Heart right ventricle (tissue), 16 donors: ENCODE measurements at regions not wholly inside any gene's neighbourhood (a gene's known extent, or its start where the extent isn't known, plus 50 kb on each side); places are given as distances from the start of the nearest gene placed in this dataset.
"Not testable (repeated sequence)": the region's sequence is repeated elsewhere in the genome, so short reads cannot be mapped to it uniquely, and the experiment has no call there.

ENCODE experiments used
- ATAC-seq, 8 donors: fragments of 200-7000 bp; cut with Tn5 transposase; one replicate each; pipeline ENCODE4 v1.9.1; 2020; ENCODE audit warnings: mild to moderate bottlenecking in 8 of 8, moderate library complexity in 8 of 8, moderate number of reproducible peaks in 1 of 8
- DNase-seq, 2 donors: peaks; one replicate each; pipeline ENCODE4 v3.0.0-alpha.2; 2020
- H3K27ac ChIP-seq, 10 donors: fragments of 200-600 bp; sonication (generic) in 2 of 10; one replicate each; pipeline versions ENCODE4 v1.5.0 to v1.8.0; 2020 to 2022; ENCODE audit warnings: mild to moderate bottlenecking in 3 of 10
- H3K27me3 ChIP-seq, 7 donors: fragments of 200-600 bp; one replicate each; pipeline ENCODE4 v1.8.0; 2021 to 2022; ENCODE audit warnings: mild to moderate bottlenecking in 2 of 7
- H3K36me3 ChIP-seq, 9 donors: fragments of 200-600 bp; sonication (generic) in 1 of 9; one replicate each; pipeline versions ENCODE4 v1.5.0 to v1.8.0; 2020 to 2022; ENCODE audit warnings: mild to moderate bottlenecking in 2 of 9
- H3K4me1 ChIP-seq, 9 donors: fragments of 200-600 bp; sonication (generic) in 1 of 9; one replicate each; pipeline versions ENCODE4 v1.5.0 to v1.8.0; 2020 to 2022; ENCODE audit warnings: mild to moderate bottlenecking in 4 of 9
- H3K4me3 ChIP-seq, 10 donors: fragments of 200-600 bp; sonication (generic) in 2 of 10; one replicate each; pipeline versions ENCODE4 v1.5.0 to v1.8.0; 2020 to 2022; ENCODE audit warnings: mild to moderate bottlenecking in 7 of 10, moderate library complexity in 2 of 10
- H3K9me3 ChIP-seq, 11 donors: fragments of 200-600 bp in 10 of 11; sonication (generic) in 2 of 11; one replicate each; pipeline versions ENCODE4 v1.5.0 to v1.8.0; 2013 to 2022; ENCODE audit warnings: mild to moderate bottlenecking in 2 of 11, control low read depth in 1 of 11, moderate library complexity in 1 of 11
- CTCF ChIP-seq, 9 donors: fragments of 200-600 bp; sonication (generic) in 2 of 9; IDR thresholded peaks; one replicate each; pipeline versions ENCODE4 v1.5.0 to v1.8.0; 2021 to 2022; ENCODE audit warnings: antibody characterized with exemption in 9 of 9, mild to moderate bottlenecking in 5 of 9, moderate library complexity in 1 of 9
- WGBS, 2 donors: extraction: QIAGEN DNeasy Blood & Tissue Kit; methylation state at CpG; one replicate each; pipeline ENCODE4 v1.1.7; 2013; ENCODE audit warnings: inconsistent platforms in 1 of 2; 5-methylcytosine and 5-hydroxymethylcytosine counted together
- intact Hi-C, 10 donors: fragments of 100-400 bp; cut with DNase I; formaldehyde crosslinking; loops; one replicate each; pipeline versions ENCODE4 v1.11.1 to v1.14.2; 2022
- donor health status: Arrhythmogenic right ventricular cardiomyopathy.
- donor health status: ischemic (EF 13 %, LVEDD 7.1; RV severe dilation, severe dysfunction).
- donor health status: healthy with polysubstance abuse.
- donor health status: DM: no; HTN: yes; CAD: no.
- donor health status: DM: no; HTN: no; CAD: no.
- donor health status: ischemic (EF 25% LVEDD 6.9; RV normal size, moderate dysfunction).
- donor health status: ischemic (EF 25% LVEDD 5.7; RV mildly dilated, moderate dysfunction).
- donor health status: healthy.
- donor health status: DM: yes; HTN: yes; CAD: no.
- donor health status: Ischemic cardiomyopathy.
- donor health status: ischemic (EF 35%, LVEDD 5.7; RV mildly dilated, moderate dysfunction).
- donor health status: nonischemic (EF 11% LVEDD 7.7; RV severe dilation, severe dysfunction).
- donor health status: DM: yes; HTN: yes; CAD: no.
- donor health status: PGD.
- donor health status: ischemic (EF 29% LVEDD 5.4; RV normal size, mild dysfunction).
- donor health status: nonischemic (EF 23%, LVEDD 6.1; RV moderate dilation, normal function).

- intact Hi-C loops: no loop called here
- Histone ChIP-seq H3K4me3 (no peak overlapping the region), H3K36me3 (no peaks in the 10 kb centered on the region), H3K4me1 (no peaks in the 10 kb centered on the region), H3K27ac (no peak overlapping the region), H3K9me3 (peaks cover 0 to 5% (median 0%) of the 10 kb centered on the region in 11 donors), H3K27me3 (no peaks in the 10 kb centered on the region)
- WGBS, 2 donors: 85 to 86% methylated on average over 10 of the region's 10 CpGs
- no peak for ATAC-seq
- no peak for TF ChIP-seq CTCF (IDR thresholded peaks at IDR 0.05)
- DNase-seq: no peak
Observed at GRCh38 chr1:59214248-59215208, 82.4 kb upstream of the FGGY start.

GRCh38 chr1:59215766-59216291, 81.1 kb upstream of the FGGY start:
- WGBS, 2 donors: 95 to 97% methylated on average over 6 of the region's 6 CpGs
- no peak for TF ChIP-seq CTCF (IDR thresholded peaks at IDR 0.05)

GRCh38 chr1:59217439-59217838, 79.5 kb upstream of the FGGY start:
- H3K9me3 ChIP-seq, ATAC-seq, DNase-seq, H3K4me1 ChIP-seq, H3K27ac ChIP-seq, H3K36me3 ChIP-seq, H3K27me3 ChIP-seq, intact Hi-C loops, H3K4me3 ChIP-seq: not testable (repeated sequence)
- 62 to 89% methylated on average over 2 of the region's 2 CpGs for WGBS, 2 donors

More at GRCh38 chr1:59215766-59216291, 81.1 kb upstream of the FGGY start:
- Histone ChIP-seq H3K36me3 (no peaks in the 10 kb centered on the region), H3K27me3 (no peaks in the 10 kb centered on the region), H3K4me1 (peaks cover 0 to 6% (median 0%) of the 10 kb centered on the region in 9 donors), H3K9me3 (no peaks in the 10 kb centered on the region), H3K4me3 (no peak overlapping the region), H3K27ac (no peak overlapping the region)
- DNase-seq (no peak), ATAC-seq (no peak)
- intact Hi-C loops: no loop called here

GRCh38 chr1:59218521-59219236, 78.2 kb upstream of the FGGY start:
- no peak for DNase-seq
- H3K4me3 ChIP-seq: no peak overlapping the region
- no peak for TF ChIP-seq CTCF (IDR thresholded peaks at IDR 0.05)
- peaks cover 0 to 6% (median 0%) of the 10 kb centered on the region in 9 donors for H3K4me1 ChIP-seq
- no peak overlapping the region for H3K27ac ChIP-seq
- no peaks in the 10 kb centered on the region for H3K27me3 ChIP-seq
- WGBS, 2 donors: 70 to 82% methylated on average over 5 of the region's 5 CpGs
- H3K9me3 ChIP-seq: no peaks in the 10 kb centered on the region
- ATAC-seq: peak in 1 of 8 donors; percentile 17
- no peaks in the 10 kb centered on the region for H3K36me3 ChIP-seq
- intact Hi-C loops: no loop called here
